MM.1S (cell line): ENCODE measurements at regions not wholly inside any gene's neighbourhood (a gene's known extent, or its start where the extent isn't known, plus 50 kb on each side); places are given as distances from the start of the nearest gene placed in this dataset.

Source experiments
- DNase-seq: peaks from one replicate; pipeline ENCODE4 v3.0.0-alpha.2; 2015
- H2AFZ ChIP-seq: fragments of 300-600 bp; sonication (generic); 2 replicates; pipeline ENCODE4 v1.6.0; 2016; ENCODE audit warnings: antibody characterized with exemption, low read length
- H3F3A ChIP-seq: fragments of 300-600 bp; sonication (generic); 2 replicates; pipeline ENCODE4 v1.6.1; 2016; ENCODE audit warnings: mild to moderate bottlenecking, antibody characterized with exemption, low read length, moderate library complexity, mixed read lengths; ENCODE audit not compliant: insufficient read depth
- H3K27ac ChIP-seq: fragments of 300-600 bp; sonication (generic); 2 replicates; pipeline ENCODE4 v1.5.1; 2016; ENCODE audit warnings: mild to moderate bottlenecking, low read length
- H3K27me3 ChIP-seq: fragments of 300-600 bp; sonication (generic); replicated peaks from 2 replicates; pipeline ENCODE4 v1.6.0; 2016; ENCODE audit warnings: low read length; ENCODE audit not compliant: insufficient read depth
- H3K36me3 ChIP-seq: fragments of 300-600 bp; sonication (generic); replicated peaks from 2 replicates; pipeline ENCODE4 v1.6.1; 2016; ENCODE audit warnings: mild to moderate bottlenecking, low read length, mixed read lengths; ENCODE audit not compliant: insufficient read depth
- H3K4me1 ChIP-seq: fragments of 300-600 bp; sonication (generic); 2 replicates; pipeline ENCODE4 v1.6.1; 2016; ENCODE audit warnings: low read length, mixed read lengths
- H3K4me2 ChIP-seq: fragments of 300-600 bp; sonication (generic); 2 replicates; pipeline ENCODE4 v1.6.0; 2016; ENCODE audit warnings: low read depth, low read length
- H3K4me3 ChIP-seq: fragments of 300-600 bp; sonication (generic); 2 replicates; pipeline ENCODE4 v1.5.1; 2016; ENCODE audit warnings: low read length, mixed read lengths
- H3K79me2 ChIP-seq: fragments of 300-600 bp; sonication (generic); 2 replicates; pipeline ENCODE4 v1.6.1; 2016; ENCODE audit warnings: mixed run types, low read length, mixed read lengths
- H3K9ac ChIP-seq: fragments of 300-600 bp; sonication (generic); 2 replicates; pipeline ENCODE4 v1.6.1; 2016; ENCODE audit warnings: low read length, mixed read lengths
- H3K9me2 ChIP-seq: fragments of 300-600 bp; sonication (generic); replicated peaks from 2 replicates; pipeline ENCODE4 v1.6.1; 2016; ENCODE audit warnings: mild to moderate bottlenecking, low read length, mixed read lengths; ENCODE audit not compliant: insufficient read depth
- H3K9me3 ChIP-seq: fragments of 300-600 bp; sonication (generic); replicated peaks from 2 replicates; pipeline ENCODE4 v1.6.1; 2016; ENCODE audit warnings: mild to moderate bottlenecking, low read length, mixed read lengths; ENCODE audit not compliant: insufficient read depth
- H4K20me1 ChIP-seq: fragments of 300-600 bp; sonication (generic); 2 replicates; pipeline ENCODE4 v1.6.1; 2016; ENCODE audit warnings: mild to moderate bottlenecking, low read length, moderate library complexity, mixed read lengths; ENCODE audit not compliant: insufficient read depth
- CTCF ChIP-seq: fragments of 300-600 bp; sonication (generic); IDR thresholded peaks from 2 replicates; pipeline ENCODE4 v1.5.1; 2016; ENCODE audit warnings: antibody characterized with exemption, low read length, mixed read lengths
- EZH2 ChIP-seq: fragments of 300-600 bp; sonication (generic); optimal IDR thresholded peaks from 2 replicates; pipeline ENCODE3; 2017; ENCODE audit warnings: low read depth, mild to moderate bottlenecking, antibody characterized with exemption, low read length, mixed read lengths
- EZH2phosphoT487 ChIP-seq: fragments of 300-600 bp; sonication (generic); IDR thresholded peaks from 2 replicates; pipeline ENCODE4 v1.6.1; 2018; ENCODE audit warnings: antibody characterized with exemption, low read length

GRCh38 chr2:176413786-176414185, 144.5 kb downstream of the MTX2 start:
- no peak overlapping the region for H2AFZ ChIP-seq
- H3K9me2 ChIP-seq: no peaks in the 10 kb centered on the region
- H4K20me1 ChIP-seq: no peaks in the 10 kb centered on the region
- H3K4me1 ChIP-seq: 0 out of 2 replicates have a peak, but pooled peaks cover 3% of the 10 kb centered on the region
- no peaks in the 10 kb centered on the region for H3K79me2 ChIP-seq
- no peaks in the 10 kb centered on the region for H3F3A ChIP-seq
- no peak for DNase-seq
- H3K27me3 ChIP-seq: no peaks in the 10 kb centered on the region
- H3K4me3 ChIP-seq: no peak overlapping the region
- no peak overlapping the region for H3K27ac ChIP-seq
- no peak for TF ChIP-seq EZH2phosphoT487
- TF ChIP-seq EZH2: no peak
- no peak for TF ChIP-seq CTCF
- no peak overlapping the region for H3K4me2 ChIP-seq
- H3K36me3 ChIP-seq: no peaks in the 10 kb centered on the region
- H3K9me3 ChIP-seq: no peaks in the 10 kb centered on the region
- no peak overlapping the region for H3K9ac ChIP-seq

GRCh38 chr2:176414641-176415040, 145.4 kb downstream of the MTX2 start:
- Histone ChIP-seq H3K36me3 (no peaks in the 10 kb centered on the region), H3K9me2 (no peaks in the 10 kb centered on the region), H3K9me3 (no peaks in the 10 kb centered on the region), H3K79me2 (no peaks in the 10 kb centered on the region), H3F3A (no peaks in the 10 kb centered on the region), H3K27ac (no peak overlapping the region), H3K4me2 (no peak overlapping the region), H3K27me3 (no peaks in the 10 kb centered on the region), H3K4me3 (no peak overlapping the region), H3K9ac (no peak overlapping the region), H2AFZ (no peak overlapping the region), H4K20me1 (no peaks in the 10 kb centered on the region), H3K4me1 (no peaks in the 10 kb centered on the region)
- DNase-seq: no peak
- TF ChIP-seq EZH2phosphoT487 (no peak), EZH2 (no peak), CTCF (no peak)

- Histone ChIP-seq H3K9me2 (no peaks in the 10 kb centered on the region), H3K9me3 (no peaks in the 10 kb centered on the region), H3K4me3 (no peak overlapping the region), H3K27ac (no peak overlapping the region), H3K27me3 (no peaks in the 10 kb centered on the region), H3K4me1 (no peaks in the 10 kb centered on the region), H3K36me3 (no peaks in the 10 kb centered on the region), H2AFZ (no peak overlapping the region), H3K4me2 (no peak overlapping the region), H3F3A (no peaks in the 10 kb centered on the region), H3K9ac (no peak overlapping the region), H4K20me1 (no peaks in the 10 kb centered on the region), H3K79me2 (no peaks in the 10 kb centered on the region)
- TF ChIP-seq CTCF: no peak
- no peak for TF ChIP-seq EZH2phosphoT487
- TF ChIP-seq EZH2: no peak
- DNase-seq: no peak
Observed at GRCh38 chr2:176415174-176415895, 146.1 kb downstream of the MTX2 start.
